NOMO-1 treated with DMSO at 0.1 percent for 48 hours (cell line): ENCODE measurements at regions not wholly inside any gene's neighbourhood (a gene's known extent, or its start where the extent isn't known, plus 50 kb on each side); places are given as distances from the start of the nearest gene placed in this dataset.

Experiments
- DNase-seq: peaks from one replicate; lab custom pipeline; 2025; ENCODE audit not compliant: unreplicated experiment; lab: John Stamatoyannopoulos, UW

- no peak for DNase-seq
Observed at GRCh38 chr3:69539134-69539533, 153.2 kb upstream of the FRMD4B start.

GRCh38 chr3:69538281-69538680 lies 152.4 kb upstream of the FRMD4B start:
- DNase-seq: no peak

- DNase-seq: no peak
Observed at GRCh38 chr3:69536306-69537020, 150.6 kb upstream of the FRMD4B start.

GRCh38 chr3:69535613-69536012 lies 149.7 kb upstream of the FRMD4B start:
- no peak for DNase-seq

- no peak for DNase-seq
Observed at GRCh38 chr3:69532547-69533224, 146.8 kb upstream of the FRMD4B start.

- DNase-seq: no peak
Observed at GRCh38 chr3:69531576-69532546, 146.0 kb upstream of the FRMD4B start.

- DNase-seq: no peak
Observed at GRCh38 chr3:69530554-69530953, 144.7 kb upstream of the FRMD4B start.

GRCh38 chr3:69527498-69527897 lies 141.6 kb upstream of the FRMD4B start:
- no peak for DNase-seq

GRCh38 chr3:69524816-69525215 lies 138.9 kb upstream of the FRMD4B start:
- no peak for DNase-seq

GRCh38 chr3:69521286-69521685 lies 135.4 kb upstream of the FRMD4B start:
- DNase-seq: no peak

- no peak for DNase-seq
Observed at GRCh38 chr3:69511361-69511760, 125.5 kb upstream of the FRMD4B start.

- no peak for DNase-seq
Observed at GRCh38 chr3:69510481-69511030, 124.7 kb upstream of the FRMD4B start.

GRCh38 chr3:69509288-69509687 lies 123.4 kb upstream of the FRMD4B start:
- no peak for DNase-seq

GRCh38 chr3:69505770-69506407 lies 120.0 kb upstream of the FRMD4B start:
- no peak for DNase-seq

GRCh38 chr3:69504232-69504631 lies 118.3 kb upstream of the FRMD4B start:
- no peak for DNase-seq

- DNase-seq: peak; percentile 27
Observed at GRCh38 chr3:69500604-69501003, 114.7 kb upstream of the FRMD4B start.

GRCh38 chr3:69499899-69500421 lies 114.1 kb upstream of the FRMD4B start:
- DNase-seq: no peak

- no peak for DNase-seq
Observed at GRCh38 chr3:69499422-69499821, 113.5 kb upstream of the FRMD4B start.

GRCh38 chr3:69496856-69497255 lies 111.0 kb upstream of the FRMD4B start:
- DNase-seq: no peak

GRCh38 chr3:69494185-69494584 lies 108.3 kb upstream of the FRMD4B start:
- DNase-seq: no peak

- DNase-seq: no peak
Observed at GRCh38 chr3:69493157-69493556, 107.3 kb upstream of the FRMD4B start.
